ENCODE measurements at regions not wholly inside any gene's neighbourhood (a gene's known extent, or its start where the extent isn't known, plus 50 kb on each side); places are given as distances from the start of the nearest gene placed in this dataset.
"Not testable (repeated sequence)": the region's sequence is repeated elsewhere in the genome, so short reads cannot be mapped to it uniquely, and the experiment has no call there.

GRCh38 chr14:104481323-104481722, 98.2 kb upstream of the C14orf180 start:
- intact Hi-C loops (cut with DNase I, micrococcal nuclease): no loop called here
- Mint-ChIP-seq H3K9me3 (peaks cover 9% of the 10 kb centered on the region), H3K4me3 (no peak overlapping the region), H3K27me3 (peaks cover 16% of the 10 kb centered on the region), H3K4me1 (ENCODE audit: low read depth) (no peaks in the 10 kb centered on the region), H3K27ac (no peak overlapping the region), H3K36me3 (ENCODE audit: low read depth) (no peaks in the 10 kb centered on the region)
- H3K9me3 ChIP-seq (ENCODE audit: control insufficient read depth in 1 of 2, insufficient read depth in 1 of 2, low read length in 2 of 2): peaks cover 19 to 40% of the 10 kb centered on the region in 2 experiments
- ChIA-PET CTCF (no interaction called here), POLR2A (no interaction called here)
- H3K27ac ChIP-seq (ENCODE audit: low read depth in 1 of 2, low read length in 2 of 2): no peak overlapping the region
- ATAC-seq (ENCODE audit: poor library complexity) (no peak), DNase-seq (no peak)
- H3K4me3 ChIP-seq (ENCODE audit: low read length): no peak overlapping the region
- H3K4me1 ChIP-seq (ENCODE audit: insufficient read depth, low read length): no peaks in the 10 kb centered on the region
- no peak for TF ChIP-seq CTCF (IDR thresholded peaks at IDR 0.05)
- H3K27me3 ChIP-seq (ENCODE audit: control insufficient read depth in 1 of 2, insufficient read depth in 2 of 2, low read length in 2 of 2): peaks cover 3 to 11% of the 10 kb centered on the region in 2 experiments
- no peaks in the 10 kb centered on the region for H3K36me3 ChIP-seq (ENCODE audit: insufficient read depth, low read length)

GRCh38 chr14:104482017-104482416, 97.5 kb upstream of the C14orf180 start:
- H3K4me3 ChIP-seq (ENCODE audit: low read length); H3K9me3 Mint-ChIP-seq; H3K36me3 Mint-ChIP-seq (ENCODE audit: low read depth); H3K36me3 ChIP-seq (ENCODE audit: insufficient read depth, low read length); CTCF ChIA-PET; H3K4me1 Mint-ChIP-seq (ENCODE audit: low read depth); H3K27ac Mint-ChIP-seq; POLR2A ChIA-PET; ATAC-seq (ENCODE audit: poor library complexity); H3K4me1 ChIP-seq (ENCODE audit: insufficient read depth, low read length); DNase-seq; H3K4me3 Mint-ChIP-seq; H3K27ac ChIP-seq (ENCODE audit: low read depth in 1 of 2, low read length in 2 of 2); intact Hi-C loops (cut with DNase I, micrococcal nuclease): not testable (repeated sequence)
- Histone ChIP-seq H3K27me3 (ENCODE audit: control insufficient read depth in 1 of 2, insufficient read depth in 2 of 2, low read length in 2 of 2) (peaks cover 3 to 15% of the 10 kb centered on the region in 2 experiments), H3K9me3 (ENCODE audit: control insufficient read depth in 1 of 2, insufficient read depth in 1 of 2, low read length in 2 of 2) (peaks cover 19 to 40% of the 10 kb centered on the region in 2 experiments)
- H3K27me3 Mint-ChIP-seq: peaks cover 17% of the 10 kb centered on the region

GRCh38 chr14:104486222-104486923, 93.2 kb upstream of the C14orf180 start:
- no peaks in the 10 kb centered on the region for H3K4me1 ChIP-seq (ENCODE audit: insufficient read depth, low read length)
- H3K4me1 Mint-ChIP-seq (ENCODE audit: low read depth): no peaks in the 10 kb centered on the region
- peaks cover 30% of the 10 kb centered on the region for H3K27me3 Mint-ChIP-seq
- H3K27ac Mint-ChIP-seq: no peak overlapping the region
- ATAC-seq (ENCODE audit: poor library complexity) (no peak), DNase-seq (no peak)
- H3K36me3 Mint-ChIP-seq (ENCODE audit: low read depth): no peaks in the 10 kb centered on the region
- no peak overlapping the region for H3K27ac ChIP-seq (ENCODE audit: low read depth in 1 of 2, low read length in 2 of 2)
- ChIA-PET POLR2A (no interaction called here), CTCF (no interaction called here)
- intact Hi-C loops (cut with DNase I, micrococcal nuclease): no loop called here
- H3K4me3 ChIP-seq (ENCODE audit: low read length): no peak overlapping the region
- peaks cover 10 to 15% of the 10 kb centered on the region in 2 experiments for H3K9me3 ChIP-seq (ENCODE audit: control insufficient read depth in 1 of 2, insufficient read depth in 1 of 2, low read length in 2 of 2)
- no peaks in the 10 kb centered on the region for H3K36me3 ChIP-seq (ENCODE audit: insufficient read depth, low read length)
- peaks cover 9% of the 10 kb centered on the region for H3K9me3 Mint-ChIP-seq
- no peak for TF ChIP-seq CTCF (IDR thresholded peaks at IDR 0.05)
- H3K27me3 ChIP-seq (ENCODE audit: control insufficient read depth in 1 of 2, insufficient read depth in 2 of 2, low read length in 2 of 2): peaks cover 7 to 15% of the 10 kb centered on the region in 2 experiments
- no peak overlapping the region for H3K4me3 Mint-ChIP-seq

- Mint-ChIP-seq H3K9me3 (peaks cover 11% of the 10 kb centered on the region), H3K4me3 (no peak overlapping the region), H3K36me3 (ENCODE audit: low read depth) (peaks cover 7% of the 10 kb centered on the region), H3K27me3 (peaks cover 4% of the 10 kb centered on the region), H3K27ac (no peak overlapping the region), H3K4me1 (ENCODE audit: low read depth) (peaks cover 14% of the 10 kb centered on the region)
- Histone ChIP-seq H3K4me1 (ENCODE audit: insufficient read depth, low read length) (peaks cover 4% of the 10 kb centered on the region), H3K9me3 (ENCODE audit: control insufficient read depth in 1 of 2, insufficient read depth in 1 of 2, low read length in 2 of 2) (peaks cover 11 to 15% of the 10 kb centered on the region in 2 experiments), H3K4me3 (ENCODE audit: low read length) (no peak overlapping the region), H3K27me3 (ENCODE audit: control insufficient read depth in 1 of 2, insufficient read depth in 2 of 2, low read length in 2 of 2) (peaks cover 0 to 4% of the 10 kb centered on the region in 2 experiments), H3K27ac (ENCODE audit: low read depth in 1 of 2, low read length in 2 of 2) (no peak overlapping the region), H3K36me3 (ENCODE audit: insufficient read depth, low read length) (no peaks in the 10 kb centered on the region)
- ChIA-PET POLR2A (interaction anchor here (1.1 kb wide), 1 partner anchor 101 kb away, joined by 5 read pairs; no protein-coding TSS in a partner anchor), CTCF (no interaction called here)
- DNase-seq (peak in 1 of 14 experiments; percentile 21), ATAC-seq (ENCODE audit: poor library complexity) (peak; percentile 60)
- intact Hi-C loops (cut with DNase I, micrococcal nuclease): no loop called here
- TF ChIP-seq CTCF (IDR thresholded peaks at IDR 0.05): no peak
Observed at GRCh38 chr14:104494483-104494882, 85.1 kb upstream of the C14orf180 start.
